ENCODE measurements at regions not wholly inside any gene's neighbourhood (a gene's known extent, or its start where the extent isn't known, plus 50 kb on each side); places are given as distances from the start of the nearest gene placed in this dataset.

DNA sequence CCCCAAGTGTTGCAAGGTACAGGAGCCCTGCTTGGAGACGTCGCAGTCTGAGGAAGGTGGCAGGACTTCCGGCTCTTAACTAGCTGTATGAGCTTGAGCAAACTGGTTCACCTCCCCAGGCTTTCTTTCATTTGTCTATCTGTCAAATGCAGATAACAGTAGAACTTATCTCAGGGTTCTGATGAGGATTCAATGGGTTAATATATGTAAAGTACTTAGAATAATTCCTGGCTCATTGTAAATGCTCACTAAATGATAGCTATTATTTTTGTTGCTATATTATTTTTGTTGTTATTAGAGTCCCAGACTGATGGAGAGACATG lies 108.5 kb upstream of the IPO9 start:
- H2AFZ ChIP-seq (ENCODE audit: low read length): no peak overlapping the region
- FAIRE-seq: no peak
- no peak overlapping the region for H4K5ac ChIP-seq (ENCODE audit: insufficient read length, low read depth, low read length)
- no peak overlapping the region for H2AK5ac ChIP-seq (ENCODE audit: low read depth, low read length)
- no peak for DNase-seq (ENCODE audit: low read depth in 1 of 2, low spot score in 2 of 2)
- H3K4me1 ChIP-seq (replicated peaks in 1 of 4; ENCODE audit: control insufficient read depth in 3 of 4, insufficient read depth in 4 of 4, low read length in 3 of 4): peaks cover 0 to 12% (median 6%) of the 10 kb centered on the region in 4 experiments; a peak in 6 of 7 replicates
- H2BK120ac ChIP-seq (replicated peaks; ENCODE audit: low read depth, low read length): no peak overlapping the region
- no peaks in the 10 kb centered on the region for H3K36me3 ChIP-seq (ENCODE audit: control insufficient read depth in 2 of 4, insufficient read depth in 4 of 4, low read length in 3 of 4)
- no peaks in the 10 kb centered on the region for H4K20me1 ChIP-seq (replicated peaks in 1 of 2; ENCODE audit: control insufficient read depth in 1 of 2, insufficient read depth in 2 of 2, low read length in 2 of 2)
- ChIA-PET CTCF (ENCODE audit: partially characterized antibody) (interaction anchor here (0.7 to 28.1 kb wide), 9 partner anchors 9 to 885 kb away, joined by 3 to 823 read pairs (median 4); no protein-coding TSS in a partner anchor), POLR2A (ENCODE audit: partially characterized antibody) (interaction anchor here (0.6 kb wide), 1 partner anchor 17 kb away, joined by 3 read pairs; no protein-coding TSS in a partner anchor)
- no peak overlapping the region for H3K56ac ChIP-seq (replicated peaks; ENCODE audit: insufficient read length, low read depth, low read length)
- WGBS, 2 experiments (ENCODE audit: extremely low coverage in 1 of 2, insufficient coverage in 1 of 2, insufficient read length in 1 of 2, insufficient replicate concordance in 2 of 2, low coverage in 1 of 2, low lambda C conversion rate in 2 of 2, missing lambda C conversion rate in 1 of 2): 98% methylated on average over 3 of the region's 3 CpGs; no CpG with 5 or more reads in 1 of the 2 experiments
- no peak overlapping the region for H3K23ac ChIP-seq (ENCODE audit: insufficient read length)
- no peak overlapping the region for H3K14ac ChIP-seq (ENCODE audit: insufficient read length)
- H3K27ac ChIP-seq (ENCODE audit: low read depth, low read length): 0 out of 2 replicates have a peak overlapping the region, but pooled peaks have one; percentile 1
- no peak overlapping the region for H2BK5ac ChIP-seq (ENCODE audit: low read depth, low read length)
- H3K79me2 ChIP-seq (ENCODE audit: control insufficient read depth in 1 of 2, insufficient read depth in 2 of 2, low read length in 2 of 2): no peaks in the 10 kb centered on the region
- no peaks in the 10 kb centered on the region for H3K27me3 ChIP-seq (replicated peaks in 1 of 4; ENCODE audit: control insufficient read depth in 3 of 4, extremely low read depth in 1 of 4, insufficient read depth in 3 of 4, low read length in 3 of 4)
- H2BK12ac ChIP-seq (ENCODE audit: low read depth, low read length): no peak overlapping the region
- no peaks in the 10 kb centered on the region for H3K23me2 ChIP-seq (ENCODE audit: low read depth, low read length)
- H2BK15ac ChIP-seq (ENCODE audit: low read length): no peak overlapping the region
- TF ChIP-seq EGR1 (IDR thresholded peaks at IDR 0.05; ENCODE audit: borderline replicate concordance, low read depth, low read length) (no peak), BACH1 (IDR thresholded peaks at IDR 0.05; ENCODE audit: low read length) (no peak), MAFK (IDR thresholded peaks at IDR 0.05; ENCODE audit: low read depth, low read length) (no peak), RAD21 (IDR thresholded peaks at IDR 0.05 in 1 of 2, conservative IDR thresholded peaks at IDR 0.05 in 1 of 2; ENCODE audit: low read depth in 2 of 2, low read length in 2 of 2) (no peak), CREB1 (IDR thresholded peaks at IDR 0.05) (no peak)
- TF ChIP-seq, protein P1, sequence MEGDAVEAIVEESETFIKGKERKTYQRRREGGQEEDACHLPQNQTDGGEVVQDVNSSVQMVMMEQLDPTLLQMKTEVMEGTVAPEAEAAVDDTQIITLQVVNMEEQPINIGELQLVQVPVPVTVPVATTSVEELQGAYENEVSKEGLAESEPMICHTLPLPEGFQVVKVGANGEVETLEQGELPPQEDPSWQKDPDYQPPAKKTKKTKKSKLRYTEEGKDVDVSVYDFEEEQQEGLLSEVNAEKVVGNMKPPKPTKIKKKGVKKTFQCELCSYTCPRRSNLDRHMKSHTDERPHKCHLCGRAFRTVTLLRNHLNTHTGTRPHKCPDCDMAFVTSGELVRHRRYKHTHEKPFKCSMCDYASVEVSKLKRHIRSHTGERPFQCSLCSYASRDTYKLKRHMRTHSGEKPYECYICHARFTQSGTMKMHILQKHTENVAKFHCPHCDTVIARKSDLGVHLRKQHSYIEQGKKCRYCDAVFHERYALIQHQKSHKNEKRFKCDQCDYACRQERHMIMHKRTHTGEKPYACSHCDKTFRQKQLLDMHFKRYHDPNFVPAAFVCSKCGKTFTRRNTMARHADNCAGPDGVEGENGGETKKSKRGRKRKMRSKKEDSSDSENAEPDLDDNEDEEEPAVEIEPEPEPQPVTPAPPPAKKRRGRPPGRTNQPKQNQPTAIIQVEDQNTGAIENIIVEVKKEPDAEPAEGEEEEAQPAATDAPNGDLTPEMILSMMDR (IDR thresholded peaks at IDR 0.05; ENCODE audit: control extremely low read depth in 1 of 3, insufficient read depth in 1 of 3, low read depth in 1 of 3, low read length in 3 of 3): no peak
- no peaks in the 10 kb centered on the region for H3K79me1 ChIP-seq (ENCODE audit: low read depth, low read length)
- no peak overlapping the region for H2BK20ac ChIP-seq (ENCODE audit: low read length)
- no peaks in the 10 kb centered on the region for H3K9me3 ChIP-seq (ENCODE audit: insufficient read depth in 2 of 2, low read depth in 1 of 2, low read length in 1 of 2)
- H4K91ac ChIP-seq (replicated peaks; ENCODE audit: insufficient read length, low read length): no peak overlapping the region
- H3K4me2 ChIP-seq (ENCODE audit: insufficient read depth in 1 of 2, low read depth in 2 of 2, low read length in 2 of 2): no peak overlapping the region
- H3K9ac ChIP-seq (replicated peaks in 1 of 4; ENCODE audit: extremely low read depth in 1 of 4, low read depth in 3 of 4, low read length in 3 of 4): no peak overlapping the region
- H3K4ac ChIP-seq (replicated peaks; ENCODE audit: insufficient read length, low read depth, low read length): no peak overlapping the region
- no peak overlapping the region for H4K8ac ChIP-seq (ENCODE audit: extremely low read depth, insufficient read depth, low read length)
- no peak overlapping the region for H3K18ac ChIP-seq (ENCODE audit: extremely low read depth, low read length)
- H3K4me3 ChIP-seq (ENCODE audit: extremely low read depth in 1 of 4, insufficient read depth in 2 of 4, low read depth in 3 of 4, low read length in 4 of 4): no peak overlapping the region

All from H1 (cell line).